Tibial artery (tissue), 4 donors: ENCODE measurements at regions not wholly inside any gene's neighbourhood (a gene's known extent, or its start where the extent isn't known, plus 50 kb on each side); places are given as distances from the start of the nearest gene placed in this dataset.
A peak's percentile ranks its signal among the peaks of the same experiment; 100 is the strongest.

ENCODE experiments used
- DNase-seq, 2 donors: peaks; one replicate each; pipeline ENCODE4 v3.0.0-alpha.2; 2019
- H3K27ac ChIP-seq, 2 donors: fragments of 200-600 bp; sonication (generic) in 1 of 2; 1 replicate in 1 of 2; 2 replicates in 1 of 2; pipeline ENCODE4 v1.5.1; 2018 to 2019; ENCODE audit warnings: mild to moderate bottlenecking in 1 of 2
- H3K27me3 ChIP-seq, 2 donors: fragments of 200-600 bp; sonication (generic) in 1 of 2; one replicate each; pipeline versions ENCODE4 v1.5.1 to v1.6.0; 2016 to 2019
- H3K36me3 ChIP-seq, 3 donors: fragments of 200-600 bp; sonication (generic) in 2 of 3; one replicate each; pipeline ENCODE4 v1.5.1; 2016 to 2019; ENCODE audit warnings: mild to moderate bottlenecking in 2 of 3
- H3K4me1 ChIP-seq, 4 donors: fragments of 200-600 bp; sonication (generic) in 2 of 4; 1 replicate in 3 of 4; 2 replicates in 1 of 4; pipeline ENCODE4 v1.5.1; 2016 to 2019
- H3K4me3 ChIP-seq, 2 donors: fragments of 200-600 bp; sonication (generic) in 1 of 2; 1 replicate in 1 of 2; 2 replicates in 1 of 2; pipeline ENCODE4 v1.5.1; 2018 to 2019; ENCODE audit warnings: mild to moderate bottlenecking in 2 of 2
- H3K9me3 ChIP-seq, 3 donors: fragments of 200-600 bp; sonication (generic) in 1 of 3; one replicate each; pipeline ENCODE4 v1.5.1; 2016 to 2019
- intact Hi-C: fragments of 100-400 bp; cut with DNase I; formaldehyde crosslinking; loops from one replicate; pipeline ENCODE4 v1.15.0; 2023; ENCODE audit warnings: low total_unique reads
- TF ChIP-seq, protein P1 (sequence below), 2 experiments: fragments of 200-600 bp in 1 of 2; fragments of 450-650 bp in 1 of 2; IDR thresholded peaks; one replicate each; pipeline ENCODE4 v1.5.1; 2017 to 2019; ENCODE audit warnings: antibody characterized with exemption in 2 of 2, mild to moderate bottlenecking in 1 of 2, moderate library complexity in 1 of 2

DNA sequence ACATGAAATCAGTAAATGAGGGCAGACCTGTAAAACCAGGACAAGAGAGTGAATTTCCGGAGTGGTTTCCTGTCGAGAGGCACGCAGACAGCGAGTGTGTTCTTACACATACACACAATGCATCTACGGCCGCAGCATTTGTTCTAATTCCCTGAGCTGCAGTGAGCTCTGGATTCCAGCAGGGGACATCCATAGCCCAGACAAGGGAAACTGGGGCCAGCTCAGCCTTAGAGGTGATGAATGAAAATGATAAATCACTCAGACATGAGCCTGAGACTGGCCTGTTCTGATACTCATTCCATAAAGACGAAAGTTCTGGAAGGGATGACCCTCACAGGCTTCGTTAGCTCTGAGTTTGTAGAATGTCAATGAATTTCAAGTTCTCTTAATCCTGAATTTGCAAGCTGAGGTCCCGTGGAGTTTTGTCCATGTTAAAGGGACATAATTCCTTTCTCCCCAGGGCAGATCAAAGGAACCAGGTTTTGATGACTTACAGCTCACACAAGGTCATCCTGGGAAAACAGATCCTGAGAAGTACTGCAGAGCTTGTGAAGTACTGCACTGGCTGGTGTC, 207.9 kb upstream of the C1orf87 start:
- Histone ChIP-seq H3K4me1 (peaks cover 0 to 41% (median 14%) of the 10 kb centered on the region in 4 donors), H3K27me3 (no peaks in the 10 kb centered on the region), H3K27ac (no peak overlapping the region), H3K4me3 (no peak overlapping the region), H3K36me3 (no peaks in the 10 kb centered on the region), H3K9me3 (no peaks in the 10 kb centered on the region)
- peak; percentile 64 to 74 for DNase-seq
- intact Hi-C loops = loop anchor here (5.0 to 10.0 kb wide), 2 partner anchors 761 to 1183 kb away; no protein-coding TSS in a partner anchor
- TF ChIP-seq, protein P1, sequence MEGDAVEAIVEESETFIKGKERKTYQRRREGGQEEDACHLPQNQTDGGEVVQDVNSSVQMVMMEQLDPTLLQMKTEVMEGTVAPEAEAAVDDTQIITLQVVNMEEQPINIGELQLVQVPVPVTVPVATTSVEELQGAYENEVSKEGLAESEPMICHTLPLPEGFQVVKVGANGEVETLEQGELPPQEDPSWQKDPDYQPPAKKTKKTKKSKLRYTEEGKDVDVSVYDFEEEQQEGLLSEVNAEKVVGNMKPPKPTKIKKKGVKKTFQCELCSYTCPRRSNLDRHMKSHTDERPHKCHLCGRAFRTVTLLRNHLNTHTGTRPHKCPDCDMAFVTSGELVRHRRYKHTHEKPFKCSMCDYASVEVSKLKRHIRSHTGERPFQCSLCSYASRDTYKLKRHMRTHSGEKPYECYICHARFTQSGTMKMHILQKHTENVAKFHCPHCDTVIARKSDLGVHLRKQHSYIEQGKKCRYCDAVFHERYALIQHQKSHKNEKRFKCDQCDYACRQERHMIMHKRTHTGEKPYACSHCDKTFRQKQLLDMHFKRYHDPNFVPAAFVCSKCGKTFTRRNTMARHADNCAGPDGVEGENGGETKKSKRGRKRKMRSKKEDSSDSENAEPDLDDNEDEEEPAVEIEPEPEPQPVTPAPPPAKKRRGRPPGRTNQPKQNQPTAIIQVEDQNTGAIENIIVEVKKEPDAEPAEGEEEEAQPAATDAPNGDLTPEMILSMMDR (IDR thresholded peaks at IDR 0.05) = peak; percentile 86 to 90

DNA sequence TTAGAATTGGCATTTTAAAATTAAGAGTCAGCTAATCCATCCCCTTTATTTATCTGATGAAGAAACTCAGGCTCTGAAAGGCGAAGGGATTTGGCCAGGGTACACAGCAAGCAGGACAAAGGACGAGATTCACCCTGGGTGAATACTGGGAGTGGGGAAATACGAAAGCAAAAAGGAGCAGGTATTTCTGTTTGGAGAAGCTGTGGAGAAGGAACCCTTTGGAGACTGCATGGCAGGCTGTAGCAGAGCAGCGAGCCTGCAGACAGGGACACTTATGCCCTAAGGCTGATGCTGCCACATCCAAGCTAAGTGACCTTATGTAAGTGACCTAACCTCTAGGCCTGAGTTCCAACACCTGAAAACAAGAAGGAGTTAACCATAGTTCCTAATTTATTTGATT, 207.2 kb upstream of the C1orf87 start:
- peaks cover 0 to 41% (median 14%) of the 10 kb centered on the region in 4 donors for H3K4me1 ChIP-seq
- DNase-seq = no peak
- intact Hi-C loops = loop anchor here (5.0 to 10.0 kb wide), 2 partner anchors 761 to 1184 kb away; no protein-coding TSS in a partner anchor
- H3K36me3 ChIP-seq = no peaks in the 10 kb centered on the region
- TF ChIP-seq, protein P1 (IDR thresholded peaks at IDR 0.05) = no peak
- no peak overlapping the region for H3K4me3 ChIP-seq
- no peaks in the 10 kb centered on the region for H3K27me3 ChIP-seq
- H3K27ac ChIP-seq = no peak overlapping the region
- H3K9me3 ChIP-seq = no peaks in the 10 kb centered on the region

DNA sequence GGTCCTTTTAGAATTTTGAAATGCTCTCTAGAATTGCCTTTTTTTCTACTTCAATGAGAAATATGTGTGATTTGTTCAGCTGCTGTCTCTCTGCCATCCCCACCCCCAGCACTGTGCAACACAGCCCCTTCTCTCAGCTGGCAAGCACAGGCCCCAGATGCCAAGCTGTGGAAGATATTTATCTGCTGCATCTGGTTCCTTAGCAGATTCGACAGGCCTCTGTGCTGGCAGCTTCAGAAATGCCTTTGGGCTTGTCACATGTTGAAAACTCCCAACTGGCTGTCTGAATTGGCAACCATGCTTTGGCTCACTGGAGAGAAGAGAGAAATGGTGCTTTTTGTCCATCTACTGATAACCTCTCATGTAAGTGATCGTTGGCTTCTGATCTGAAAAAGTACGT, 206.7 kb upstream of the C1orf87 start:
- intact Hi-C loops = loop anchor here (5.0 to 10.0 kb wide), 2 partner anchors 762 to 1185 kb away; no protein-coding TSS in a partner anchor
- H3K4me3 ChIP-seq = no peak overlapping the region
- no peak for DNase-seq
- no peaks in the 10 kb centered on the region for H3K27me3 ChIP-seq
- H3K9me3 ChIP-seq = no peaks in the 10 kb centered on the region
- H3K36me3 ChIP-seq = no peaks in the 10 kb centered on the region
- peaks cover 0 to 46% (median 14%) of the 10 kb centered on the region in 4 donors for H3K4me1 ChIP-seq
- TF ChIP-seq, protein P1 (IDR thresholded peaks at IDR 0.05) = no peak
- no peak overlapping the region for H3K27ac ChIP-seq

DNA sequence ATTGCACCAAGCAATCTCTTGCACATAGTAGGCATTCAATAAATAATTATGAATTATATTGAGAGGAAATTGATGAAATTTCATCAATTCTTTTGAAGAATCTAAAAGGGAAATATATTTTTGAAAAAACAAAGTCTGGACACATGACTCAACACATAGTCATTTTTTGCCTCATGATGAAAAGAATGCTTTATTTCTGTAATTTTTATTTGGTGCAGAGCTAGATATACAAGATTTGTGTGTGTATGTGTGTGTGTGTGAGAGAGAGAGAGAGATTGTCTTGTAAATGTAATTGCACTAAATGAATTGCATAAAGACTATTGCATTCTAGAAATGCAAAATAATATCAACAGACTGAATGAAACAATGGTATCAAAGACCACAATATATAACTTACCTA, 206.2 kb upstream of the C1orf87 start:
- TF ChIP-seq, protein P1 (IDR thresholded peaks at IDR 0.05) = no peak
- Histone ChIP-seq H3K4me1 (peaks cover 0 to 51% (median 14%) of the 10 kb centered on the region in 4 donors), H3K36me3 (no peaks in the 10 kb centered on the region), H3K27ac (no peak overlapping the region), H3K9me3 (no peaks in the 10 kb centered on the region), H3K27me3 (no peaks in the 10 kb centered on the region), H3K4me3 (no peak overlapping the region)
- no peak for DNase-seq
- intact Hi-C loops = loop anchor here (5.0 to 10.0 kb wide), 2 partner anchors 763 to 1185 kb away; no protein-coding TSS in a partner anchor

DNA sequence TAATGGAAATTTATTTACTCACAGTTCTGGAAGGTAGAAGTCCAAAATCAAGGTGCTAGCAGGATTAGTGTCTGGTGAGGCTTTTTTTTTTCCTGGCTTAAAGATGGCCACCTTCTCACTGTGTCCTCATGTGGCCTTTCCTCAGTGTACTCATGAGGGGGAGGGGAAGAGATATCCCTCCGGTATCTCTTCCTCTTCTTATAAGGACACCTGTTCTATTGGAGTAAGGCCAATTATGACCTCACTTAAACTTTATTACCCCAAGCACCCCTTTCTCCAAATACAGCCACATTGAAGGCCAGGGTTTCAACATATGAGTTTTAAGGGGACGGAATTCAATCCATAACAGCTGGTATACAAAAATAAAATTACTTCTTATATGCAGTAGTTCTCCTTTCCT, 203.7 kb upstream of the C1orf87 start:
- Histone ChIP-seq H3K9me3 (no peaks in the 10 kb centered on the region), H3K4me3 (no peak overlapping the region), H3K36me3 (no peaks in the 10 kb centered on the region), H3K4me1 (peaks cover 0 to 53% (median 12%) of the 10 kb centered on the region in 4 donors), H3K27me3 (no peaks in the 10 kb centered on the region), H3K27ac (no peak overlapping the region)
- TF ChIP-seq, protein P1 (IDR thresholded peaks at IDR 0.05) = no peak
- intact Hi-C loops = no loop called here
- no peak for DNase-seq
